Vagina (tissue), 2 donors: ENCODE measurements at regions not wholly inside any gene's neighbourhood (a gene's known extent, or its start where the extent isn't known, plus 50 kb on each side); places are given as distances from the start of the nearest gene placed in this dataset.

Source experiments
- POLR2A ChIP-seq, 2 donors: fragments of 450-650 bp; IDR thresholded peaks; one replicate each; pipeline ENCODE4 v1.6.1; 2017; ENCODE audit warnings: antibody characterized with exemption in 2 of 2, mild to moderate bottlenecking in 2 of 2, moderate library complexity in 2 of 2
- TF ChIP-seq, protein P1 (sequence below), 3 experiments: fragments of 450-650 bp in 2 of 3; fragments of 200-600 bp in 1 of 3; sonication (generic) in 1 of 3; IDR thresholded peaks; one replicate each; pipeline ENCODE4 v1.5.1; 2017 to 2019; ENCODE audit warnings: antibody characterized with exemption in 3 of 3, mild to moderate bottlenecking in 2 of 3, moderate library complexity in 2 of 3

GRCh38 chr13:99809496-99809895, 162.1 kb downstream of the ZIC5 start:
- TF ChIP-seq, protein P1, sequence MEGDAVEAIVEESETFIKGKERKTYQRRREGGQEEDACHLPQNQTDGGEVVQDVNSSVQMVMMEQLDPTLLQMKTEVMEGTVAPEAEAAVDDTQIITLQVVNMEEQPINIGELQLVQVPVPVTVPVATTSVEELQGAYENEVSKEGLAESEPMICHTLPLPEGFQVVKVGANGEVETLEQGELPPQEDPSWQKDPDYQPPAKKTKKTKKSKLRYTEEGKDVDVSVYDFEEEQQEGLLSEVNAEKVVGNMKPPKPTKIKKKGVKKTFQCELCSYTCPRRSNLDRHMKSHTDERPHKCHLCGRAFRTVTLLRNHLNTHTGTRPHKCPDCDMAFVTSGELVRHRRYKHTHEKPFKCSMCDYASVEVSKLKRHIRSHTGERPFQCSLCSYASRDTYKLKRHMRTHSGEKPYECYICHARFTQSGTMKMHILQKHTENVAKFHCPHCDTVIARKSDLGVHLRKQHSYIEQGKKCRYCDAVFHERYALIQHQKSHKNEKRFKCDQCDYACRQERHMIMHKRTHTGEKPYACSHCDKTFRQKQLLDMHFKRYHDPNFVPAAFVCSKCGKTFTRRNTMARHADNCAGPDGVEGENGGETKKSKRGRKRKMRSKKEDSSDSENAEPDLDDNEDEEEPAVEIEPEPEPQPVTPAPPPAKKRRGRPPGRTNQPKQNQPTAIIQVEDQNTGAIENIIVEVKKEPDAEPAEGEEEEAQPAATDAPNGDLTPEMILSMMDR (IDR thresholded peaks at IDR 0.05): no peak
- no peak for TF ChIP-seq POLR2A (IDR thresholded peaks at IDR 0.05)
